ENCODE measurements at regions not wholly inside any gene's neighbourhood (a gene's known extent, or its start where the extent isn't known, plus 50 kb on each side); places are given as distances from the start of the nearest gene placed in this dataset.

DNA sequence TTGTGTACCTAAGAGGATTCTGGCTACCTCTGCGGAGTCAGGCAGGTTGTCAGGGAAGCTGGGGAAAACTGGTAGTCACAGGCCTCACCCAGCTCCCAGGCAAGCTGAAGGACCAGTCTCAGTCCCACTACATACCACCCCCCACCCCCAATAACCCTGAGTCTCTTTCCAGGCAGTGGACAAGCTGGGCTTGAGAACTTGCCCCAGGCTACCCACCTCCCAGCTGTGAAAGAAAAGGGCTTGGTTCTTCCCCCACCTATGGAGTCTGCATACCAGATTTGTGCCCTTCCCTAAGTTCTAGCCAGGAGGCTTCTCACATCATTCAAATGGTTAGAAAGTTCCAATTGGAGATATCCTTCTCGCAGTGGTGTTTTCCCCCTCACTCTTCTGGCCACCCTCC, 1678.8 kb downstream of the MAT2B start:
- CTCF ChIA-PET: interaction anchor here (0.6 to 0.9 kb wide), 2 partner anchors 28 to 94 kb away, joined by 3 read pairs; no protein-coding TSS in a partner anchor
- Histone ChIP-seq H2AFZ (ENCODE audit: control insufficient read depth, low read depth, low read length) (no peak overlapping the region), H3K4me2 (ENCODE audit: control insufficient read depth, insufficient read depth) (no peak overlapping the region), H3K79me2 (ENCODE audit: control insufficient read depth, insufficient read depth, low read length) (no peaks in the 10 kb centered on the region), H3K27ac (ENCODE audit: control insufficient read depth, insufficient read depth) (no peak overlapping the region), H3K4me1 (ENCODE audit: control insufficient read depth, insufficient read depth, low read length) (no peaks in the 10 kb centered on the region), H4K20me1 (ENCODE audit: control insufficient read depth, insufficient read depth) (no peaks in the 10 kb centered on the region), H3K9me3 (replicated peaks; ENCODE audit: control insufficient read depth, insufficient read depth, low read length) (no peaks in the 10 kb centered on the region), H3K27me3 (replicated peaks in 1 of 2; ENCODE audit: control insufficient read depth in 2 of 2, insufficient read depth in 2 of 2, low read length in 1 of 2) (no peaks in the 10 kb centered on the region), H3K4me3 (no peak overlapping the region), H3K9ac (ENCODE audit: control insufficient read depth, insufficient read depth, low read length) (no peak overlapping the region), H3K36me3 (ENCODE audit: control insufficient read depth in 2 of 2, insufficient read depth in 2 of 2, low read length in 1 of 2) (no peaks in the 10 kb centered on the region)
- in situ Hi-C loops (cut with MboI): no loop called here
- no peak for DNase-seq (ENCODE audit: low read depth, low spot score)
- WGBS (ENCODE audit: insufficient coverage, insufficient replicate concordance, low lambda C conversion rate, missing lambda C conversion rate): 0% methylated on average over 2 of the region's 2 CpGs
- RAD21 ChIA-PET (ENCODE audit: unreplicated experiment): no interaction called here
- no peak for FAIRE-seq
- intact Hi-C loops (cut with micrococcal nuclease; ENCODE audit: unreplicated experiment): no loop called here
- POLR2A ChIA-PET: no interaction called here
- SMC1A ChIA-PET (ENCODE audit: uncharacterized antibody, unreplicated experiment): no interaction called here
- no TSS peak for BruUV-seq (replicated peaks)
- ATAC-seq: no peak
- no peak for TF ChIP-seq EZH2 (IDR thresholded peaks at IDR 0.05; ENCODE audit: borderline replicate concordance, control insufficient read depth, low read depth, low read length)
- TF ChIP-seq NKRF (conservative IDR thresholded peaks at IDR 0.05): no peak
- TF ChIP-seq SREBF2 (IDR thresholded peaks at IDR 0.05; ENCODE audit: low read length): no peak
- TF ChIP-seq MXI1 (IDR thresholded peaks at IDR 0.05; ENCODE audit: low read depth, low read length): no peak
- no peak for TF ChIP-seq ZZZ3 (IDR thresholded peaks at IDR 0.05; ENCODE audit: control insufficient read depth, insufficient read length, low read depth)
- TF ChIP-seq, protein P1, sequence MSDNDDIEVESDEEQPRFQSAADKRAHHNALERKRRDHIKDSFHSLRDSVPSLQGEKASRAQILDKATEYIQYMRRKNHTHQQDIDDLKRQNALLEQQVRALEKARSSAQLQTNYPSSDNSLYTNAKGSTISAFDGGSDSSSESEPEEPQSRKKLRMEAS (IDR thresholded peaks at IDR 0.05; ENCODE audit: low read depth, low read length): no peak
- TF ChIP-seq MTA3 (IDR thresholded peaks at IDR 0.05; ENCODE audit: borderline replicate concordance, low read length): no peak
- TF ChIP-seq JUND (IDR thresholded peaks at IDR 0.05; ENCODE audit: low read depth, low read length): no peak

Data from GM12878 (cell line).